ENCODE measurements at regions not wholly inside any gene's neighbourhood (a gene's known extent, or its start where the extent isn't known, plus 50 kb on each side); places are given as distances from the start of the nearest gene placed in this dataset.

GRCh38 chr20:11380283-11380682 lies 537.4 kb upstream of the BTBD3 start:
- intact Hi-C loops (cut with DNase I; ENCODE audit: low total_unique reads), result no loop called here
- Histone ChIP-seq H3K4me3 (no peak overlapping the region), H3K4me1 (peaks cover 0 to 7% (median 0%) of the 10 kb centered on the region in 4 donors), H3K27ac (no peak overlapping the region), H3K9me3 (peaks cover 0 to 5% (median 0%) of the 10 kb centered on the region in 3 donors), H3K27me3 (no peaks in the 10 kb centered on the region), H3K36me3 (no peaks in the 10 kb centered on the region)
- TF ChIP-seq CTCF (IDR thresholded peaks at IDR 0.05), result no peak
- DNase-seq, result no peak

- no peak overlapping the region for H3K4me3 ChIP-seq
- no peaks in the 10 kb centered on the region for H3K4me1 ChIP-seq
- no peaks in the 10 kb centered on the region for H3K27me3 ChIP-seq
- intact Hi-C loops (cut with DNase I; ENCODE audit: low total_unique reads), result no loop called here
- TF ChIP-seq CTCF (IDR thresholded peaks at IDR 0.05), result no peak
- DNase-seq, result no peak
- no peaks in the 10 kb centered on the region for H3K36me3 ChIP-seq
- peaks cover 0 to 1% (median 0%) of the 10 kb centered on the region in 3 donors for H3K9me3 ChIP-seq
- H3K27ac ChIP-seq, result no peak overlapping the region
These were observed 530.4 kb upstream of the BTBD3 start for GRCh38 chr20:11387189-11387754.

GRCh38 chr20:11389186-11389585 lies 528.5 kb upstream of the BTBD3 start:
- Histone ChIP-seq H3K4me3 (no peak overlapping the region), H3K27me3 (no peaks in the 10 kb centered on the region), H3K4me1 (no peaks in the 10 kb centered on the region), H3K9me3 (no peaks in the 10 kb centered on the region), H3K36me3 (no peaks in the 10 kb centered on the region), H3K27ac (no peak overlapping the region)
- DNase-seq, result no peak
- no peak for TF ChIP-seq CTCF (IDR thresholded peaks at IDR 0.05)
- intact Hi-C loops (cut with DNase I; ENCODE audit: low total_unique reads), result no loop called here

- DNase-seq, result no peak
- H3K27me3 ChIP-seq, result no peaks in the 10 kb centered on the region
- H3K4me3 ChIP-seq, result no peak overlapping the region
- H3K36me3 ChIP-seq, result no peaks in the 10 kb centered on the region
- TF ChIP-seq CTCF (IDR thresholded peaks at IDR 0.05), result no peak
- no peaks in the 10 kb centered on the region for H3K4me1 ChIP-seq
- no peak overlapping the region for H3K27ac ChIP-seq
- no peaks in the 10 kb centered on the region for H3K9me3 ChIP-seq
- intact Hi-C loops (cut with DNase I; ENCODE audit: low total_unique reads), result no loop called here
These were observed 526.1 kb upstream of the BTBD3 start for GRCh38 chr20:11391591-11391990.

GRCh38 chr20:11394145-11394833 lies 523.4 kb upstream of the BTBD3 start:
- no peak for TF ChIP-seq CTCF (IDR thresholded peaks at IDR 0.05)
- Histone ChIP-seq H3K27me3 (no peaks in the 10 kb centered on the region), H3K4me1 (no peaks in the 10 kb centered on the region), H3K4me3 (no peak overlapping the region), H3K36me3 (no peaks in the 10 kb centered on the region), H3K9me3 (no peaks in the 10 kb centered on the region), H3K27ac (no peak overlapping the region)
- intact Hi-C loops (cut with DNase I; ENCODE audit: low total_unique reads), result no loop called here
- DNase-seq, result no peak

Measured in tibial artery (tissue), 4 donors.